Endothelial cell of umbilical vein (primary cell): ENCODE measurements at regions not wholly inside any gene's neighbourhood (a gene's known extent, or its start where the extent isn't known, plus 50 kb on each side); places are given as distances from the start of the nearest gene placed in this dataset.

Experiments
- BruUV-seq: library from RNA; stranded (reverse); fragments of 400-500 nt; replicated peaks from 2 replicates; lab custom pipeline; 2021; lab: Mats Ljungman, UMichigan
- CTCF ChIA-PET: fragments of 300-600, 350-600 bp; sonication (Branson Sonifier 250); formaldehyde crosslinking; loops from one replicate; lab custom pipeline; 2021; ENCODE audit warnings: antibody characterized with exemption, inconsistent platforms; lab: Charles Lee
- POLR2A ChIA-PET: fragments of 300-600, 350-600 bp; sonication (Branson Sonifier 250); formaldehyde crosslinking; loops from one replicate; lab custom pipeline; 2021; ENCODE audit warnings: antibody characterized with exemption, inconsistent platforms; lab: Charles Lee
- DNase-seq: peaks from one replicate; pipeline ENCODE4 v3.0.0-alpha.2; 2011; ENCODE audit warnings: low read depth, low spot score
- FAIRE-seq: peaks from 2 replicates; lab custom pipeline; 2011; peaks lifted over from hg19 to GRCh38; lab: Jason Lieb, UNC
- H2AFZ ChIP-seq: 2 replicates; pipeline ENCODE4 v1.6.0; 2012; ENCODE audit warnings: low read depth, low read length, control low read depth, inconsistent platforms
- H3K27ac ChIP-seq: 2 replicates; pipeline ENCODE4 v1.5.1; 2011; ENCODE audit warnings: low read depth, mild to moderate bottlenecking, control low read depth, low read length, moderate library complexity; ENCODE audit not compliant: insufficient read depth
- H3K27me3 ChIP-seq, 2 experiments: 2 replicates each; pipeline versions ENCODE4 v1.6.0 to v1.6.1; 2011; ENCODE audit warnings: low read length in 2 of 2, mixed read lengths in 1 of 2; ENCODE audit not compliant: control insufficient read depth in 2 of 2, insufficient read depth in 2 of 2
- H3K36me3 ChIP-seq, 2 experiments: 2 replicates in 1 of 2; 3 replicates in 1 of 2; pipeline ENCODE4 v1.5.1; 2011; ENCODE audit warnings: low read length in 2 of 2, mild to moderate bottlenecking in 1 of 2, moderate library complexity in 1 of 2; ENCODE audit not compliant: control insufficient read depth in 2 of 2, insufficient read depth in 2 of 2; ENCODE audit errors: extremely low read depth in 1 of 2
- H3K4me1 ChIP-seq: 3 replicates; pipeline ENCODE4 v1.5.1; 2011; ENCODE audit warnings: mild to moderate bottlenecking, low read length; ENCODE audit not compliant: control insufficient read depth, insufficient read depth; ENCODE audit errors: extremely low read depth
- H3K4me2 ChIP-seq: 2 replicates; pipeline ENCODE4 v1.6.1; 2011; ENCODE audit warnings: low read length, control low read depth, mixed read lengths; ENCODE audit not compliant: insufficient read depth
- H3K4me3 ChIP-seq, 3 experiments: fragments of 200-600 bp in 1 of 3; sonication (generic), shearing (Covaris generic) in 1 of 3; replicated peaks in 1 of 3; 2 replicates each; pipeline ENCODE4 v1.5.1; 2011 to 2016; ENCODE audit warnings: control low read depth in 3 of 3, low read length in 3 of 3, mild to moderate bottlenecking in 2 of 3, inconsistent platforms in 1 of 3, low read depth in 1 of 3, moderate library complexity in 1 of 3; ENCODE audit not compliant: insufficient read depth in 1 of 3
- H3K79me2 ChIP-seq: 2 replicates; pipeline ENCODE4 v1.6.0; 2012; ENCODE audit warnings: low read length, inconsistent platforms; ENCODE audit not compliant: control insufficient read depth, insufficient read depth
- H3K9ac ChIP-seq: replicated peaks from 2 replicates; pipeline ENCODE3; 2011; ENCODE audit warnings: low read length, control low read depth; ENCODE audit not compliant: insufficient read depth; ENCODE audit errors: extremely low read depth
- H3K9me1 ChIP-seq: replicated peaks from 3 replicates; pipeline ENCODE4 v1.6.0; 2011; ENCODE audit warnings: mild to moderate bottlenecking, low read length; ENCODE audit not compliant: control insufficient read depth, insufficient read depth; ENCODE audit errors: extremely low read depth
- H3K9me3 ChIP-seq: replicated peaks from 2 replicates; pipeline ENCODE4 v1.5.1; 2012; ENCODE audit warnings: low read length, inconsistent platforms; ENCODE audit not compliant: control insufficient read depth, insufficient read depth
- H4K20me1 ChIP-seq: replicated peaks from 2 replicates; pipeline ENCODE3; 2011; ENCODE audit warnings: mild to moderate bottlenecking, low read length; ENCODE audit not compliant: control insufficient read depth, insufficient read depth; ENCODE audit errors: extremely low read depth
- EZH2 ChIP-seq: IDR thresholded peaks from 2 replicates; pipeline ENCODE4 v1.6.1; 2012; ENCODE audit warnings: borderline replicate concordance, low read depth, mild to moderate bottlenecking, moderate library complexity, low read length, inconsistent platforms; ENCODE audit not compliant: severe bottlenecking
- FOS ChIP-seq: IDR thresholded peaks from 2 replicates; pipeline ENCODE4 v1.6.1; 2011; ENCODE audit warnings: mild to moderate bottlenecking, low read length, moderate library complexity, borderline replicate concordance; ENCODE audit not compliant: insufficient read depth
- GATA2 ChIP-seq: IDR thresholded peaks from 2 replicates; pipeline ENCODE4 v1.7.0; 2011; ENCODE audit warnings: low read depth, mild to moderate bottlenecking, moderate library complexity, mixed read lengths, low read length; ENCODE audit not compliant: insufficient read length, insufficient read depth
- JUN ChIP-seq: IDR thresholded peaks from 2 replicates; pipeline ENCODE4 v1.6.1; 2011; ENCODE audit warnings: borderline replicate concordance, low read depth; ENCODE audit not compliant: insufficient read length, insufficient read depth
- MYC ChIP-seq: IDR thresholded peaks from one replicate; pipeline ENCODE4 v1.6.1; 2011; ENCODE audit warnings: mild to moderate bottlenecking, low read depth, low read length
- POLR2A ChIP-seq: IDR thresholded peaks from 2 replicates; pipeline ENCODE4 v1.6.1; 2012; ENCODE audit warnings: low read depth, mild to moderate bottlenecking, control low read depth, low read length
- POLR2AphosphoS5 ChIP-seq: IDR thresholded peaks from 2 replicates; pipeline ENCODE4 v1.6.1; 2012; ENCODE audit warnings: low read depth, mild to moderate bottlenecking, control low read depth, low read length, moderate library complexity; ENCODE audit not compliant: insufficient read depth
- dilution Hi-C: fragments of 300-500 bp; cut with MboI; formaldehyde crosslinking; loops from one replicate; pipeline ENCODE4 v1.15.0; 2019; ENCODE audit warnings: low sequenced_read_pairs; ENCODE audit not compliant: extremely low pct_ligation_motif_present
- intact Hi-C: fragments of 100-400 bp; cut with micrococcal nuclease; formaldehyde crosslinking; loops from one replicate; pipeline ENCODE4 v1.10.0; 2022
- TF ChIP-seq, protein P1 (sequence below), 2 donors: IDR thresholded peaks; 1 replicate in 1 of 2; 2 replicates in 1 of 2; pipeline ENCODE4 v1.5.1; 2011; ENCODE audit warnings: low read length in 2 of 2, mild to moderate bottlenecking in 2 of 2, moderate library complexity in 2 of 2, control low read depth in 1 of 2, inconsistent platforms in 1 of 2, low read depth in 1 of 2; ENCODE audit not compliant: insufficient read depth in 1 of 2; ENCODE audit errors: extremely low read depth in 1 of 2
- TF ChIP-seq, protein P2 (sequence below): IDR thresholded peaks from 2 replicates; pipeline ENCODE4 v1.6.1; 2011; ENCODE audit not compliant: insufficient read depth, insufficient read length

DNA sequence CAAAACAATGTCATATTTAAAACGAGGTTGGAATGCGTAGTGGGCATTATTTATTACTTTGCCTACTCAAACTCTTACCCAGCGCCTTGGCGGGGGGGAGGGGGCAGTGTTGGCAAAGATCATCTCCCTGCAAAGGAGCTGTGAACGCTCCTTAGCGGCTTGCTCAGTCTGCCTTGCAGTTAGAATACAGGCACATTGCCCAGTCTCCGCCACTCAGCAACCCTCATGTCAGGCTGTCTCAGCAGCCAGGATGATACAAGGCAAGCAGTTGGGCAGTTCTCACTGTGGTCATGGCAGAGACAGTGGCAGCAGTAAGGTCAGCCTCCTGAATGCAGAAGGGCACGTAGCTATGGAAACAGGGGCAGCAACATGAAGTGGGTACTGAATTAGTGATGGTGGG lies 170.4 kb upstream of the KCNK2 start:
- Histone ChIP-seq H4K20me1 (no peaks in the 10 kb centered on the region), H3K4me3 (no peak overlapping the region), H3K79me2 (no peaks in the 10 kb centered on the region), H3K36me3 (no peaks in the 10 kb centered on the region), H3K9me1 (no peaks in the 10 kb centered on the region), H3K9me3 (no peaks in the 10 kb centered on the region), H3K9ac (no peak overlapping the region), H2AFZ (no peak overlapping the region), H3K4me2 (no peak overlapping the region), H3K27ac (no peak overlapping the region), H3K27me3 (no peaks in the 10 kb centered on the region), H3K4me1 (no peaks in the 10 kb centered on the region)
- TF ChIP-seq MYC: no peak
- TF ChIP-seq, protein P1, sequence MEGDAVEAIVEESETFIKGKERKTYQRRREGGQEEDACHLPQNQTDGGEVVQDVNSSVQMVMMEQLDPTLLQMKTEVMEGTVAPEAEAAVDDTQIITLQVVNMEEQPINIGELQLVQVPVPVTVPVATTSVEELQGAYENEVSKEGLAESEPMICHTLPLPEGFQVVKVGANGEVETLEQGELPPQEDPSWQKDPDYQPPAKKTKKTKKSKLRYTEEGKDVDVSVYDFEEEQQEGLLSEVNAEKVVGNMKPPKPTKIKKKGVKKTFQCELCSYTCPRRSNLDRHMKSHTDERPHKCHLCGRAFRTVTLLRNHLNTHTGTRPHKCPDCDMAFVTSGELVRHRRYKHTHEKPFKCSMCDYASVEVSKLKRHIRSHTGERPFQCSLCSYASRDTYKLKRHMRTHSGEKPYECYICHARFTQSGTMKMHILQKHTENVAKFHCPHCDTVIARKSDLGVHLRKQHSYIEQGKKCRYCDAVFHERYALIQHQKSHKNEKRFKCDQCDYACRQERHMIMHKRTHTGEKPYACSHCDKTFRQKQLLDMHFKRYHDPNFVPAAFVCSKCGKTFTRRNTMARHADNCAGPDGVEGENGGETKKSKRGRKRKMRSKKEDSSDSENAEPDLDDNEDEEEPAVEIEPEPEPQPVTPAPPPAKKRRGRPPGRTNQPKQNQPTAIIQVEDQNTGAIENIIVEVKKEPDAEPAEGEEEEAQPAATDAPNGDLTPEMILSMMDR (IDR thresholded peaks at IDR 0.05; ENCODE audit: extremely low read depth in 1 of 2, insufficient read depth in 1 of 2, low read depth in 1 of 2, low read length in 2 of 2): no peak
- no peak for TF ChIP-seq POLR2AphosphoS5
- TF ChIP-seq JUN: no peak
- no peak for TF ChIP-seq EZH2
- TF ChIP-seq, protein P2, sequence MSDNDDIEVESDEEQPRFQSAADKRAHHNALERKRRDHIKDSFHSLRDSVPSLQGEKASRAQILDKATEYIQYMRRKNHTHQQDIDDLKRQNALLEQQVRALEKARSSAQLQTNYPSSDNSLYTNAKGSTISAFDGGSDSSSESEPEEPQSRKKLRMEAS: no peak
- TF ChIP-seq GATA2: no peak
- no peak for TF ChIP-seq POLR2A
- no peak for TF ChIP-seq FOS
- CTCF ChIA-PET: no interaction called here
- FAIRE-seq (no peak), DNase-seq (no peak)
- POLR2A ChIA-PET: no interaction called here
- dilution Hi-C loops: no loop called here
- no TSS peak for BruUV-seq
- intact Hi-C loops: no loop called here
